ENCODE measurements at regions not wholly inside any gene's neighbourhood (a gene's known extent, or its start where the extent isn't known, plus 50 kb on each side); places are given as distances from the start of the nearest gene placed in this dataset.

DNA sequence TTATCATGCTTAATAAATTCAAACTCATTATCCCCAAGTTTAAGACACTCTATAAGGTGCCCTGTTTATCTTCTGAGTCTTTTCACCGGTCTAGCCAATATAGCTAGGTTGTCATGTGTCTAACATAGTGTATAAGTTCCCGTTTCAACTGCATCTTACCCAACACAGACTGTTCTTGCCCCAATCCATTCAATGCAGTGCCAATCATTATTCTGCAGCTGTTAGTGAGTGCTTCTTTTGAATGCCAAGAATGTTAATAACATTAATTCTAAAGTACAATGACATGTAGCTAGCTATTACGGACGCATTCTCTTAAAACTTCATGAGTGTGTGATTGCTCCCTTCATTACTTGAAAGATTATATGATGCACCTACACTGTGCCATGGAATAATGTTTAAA, 646.4 kb upstream of the NR2F2 start:
- no peak for TF ChIP-seq POLR2A (IDR thresholded peaks at IDR 0.05)
- TF ChIP-seq CTCF (IDR thresholded peaks at IDR 0.05) = no peak
